ENCODE measurements at regions not wholly inside any gene's neighbourhood (a gene's known extent, or its start where the extent isn't known, plus 50 kb on each side); places are given as distances from the start of the nearest gene placed in this dataset.

- no peak for DNase-seq (ENCODE audit: low read depth)
- no peak overlapping the region for H3K4me3 ChIP-seq (ENCODE audit: low read depth, low read length)
- TF ChIP-seq CTCF (IDR thresholded peaks at IDR 0.05; ENCODE audit: insufficient read depth, low read depth, low read length, missing control alignments): no peak
These were observed 187.0 kb upstream of the S1PR3 start for GRCh38 chr9:88804254-88804596.

DNA sequence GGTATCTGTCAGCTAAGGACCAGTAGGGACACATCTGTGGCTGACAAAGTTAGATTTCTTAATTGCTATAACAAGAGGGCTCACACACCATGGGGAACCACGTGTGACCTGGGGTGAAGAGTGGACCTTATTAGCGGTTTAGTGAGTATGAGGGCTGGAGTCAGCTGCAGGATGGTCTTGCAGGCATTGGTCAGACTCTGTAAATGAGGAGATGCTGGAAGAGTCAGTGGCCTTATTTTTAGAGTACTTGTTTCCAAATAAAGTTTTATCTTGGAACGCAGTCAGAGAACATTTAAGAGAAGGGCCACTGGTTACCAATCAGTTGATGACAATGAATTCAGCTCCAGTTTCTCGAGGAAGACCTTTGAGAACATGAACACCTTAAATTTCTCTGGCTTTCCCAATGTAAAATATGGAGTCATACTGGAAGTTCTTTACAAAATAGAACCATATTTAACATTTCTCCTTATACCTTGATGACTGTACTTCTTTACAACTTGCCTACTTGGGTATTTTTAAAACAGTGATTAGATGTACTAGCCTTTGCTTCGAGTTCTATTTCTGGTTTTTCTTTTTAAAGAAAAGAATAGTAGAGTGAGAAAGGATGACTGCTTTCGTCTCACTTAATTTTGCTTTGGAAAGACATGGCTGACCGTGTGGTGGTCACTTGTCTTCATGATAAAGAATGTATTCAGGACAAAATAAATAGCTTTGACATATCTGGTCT is 185.9 kb upstream of the S1PR3 start:
- no peak overlapping the region for H3K4me3 ChIP-seq (ENCODE audit: low read depth, low read length)
- TF ChIP-seq CTCF (IDR thresholded peaks at IDR 0.05; ENCODE audit: insufficient read depth, low read depth, low read length, missing control alignments): no peak
- no peak for DNase-seq (ENCODE audit: low read depth)

DNA sequence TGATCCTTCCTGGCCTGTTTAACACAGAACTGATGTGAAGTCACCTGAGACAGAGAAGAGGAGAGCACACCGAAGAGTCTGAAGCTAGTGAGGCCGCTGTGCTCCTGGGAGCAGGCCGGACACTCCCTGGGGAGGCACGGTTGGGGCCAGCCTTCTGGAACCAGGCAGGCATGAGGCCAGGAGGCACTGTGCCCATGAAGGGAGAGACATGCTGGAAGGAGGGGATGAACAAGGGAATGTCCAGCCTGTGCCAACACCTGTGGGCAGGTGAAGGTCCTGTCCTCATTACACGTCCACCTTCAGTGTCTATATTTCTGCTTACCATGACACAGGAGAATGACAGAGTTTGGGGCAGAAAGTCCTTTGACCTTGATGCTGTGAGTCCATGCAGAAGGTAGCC is 183.8 kb upstream of the S1PR3 start:
- no peak for TF ChIP-seq CTCF (IDR thresholded peaks at IDR 0.05; ENCODE audit: insufficient read depth, low read depth, low read length, missing control alignments)
- H3K4me3 ChIP-seq (ENCODE audit: low read depth, low read length): no peak overlapping the region
- no peak for DNase-seq (ENCODE audit: low read depth)

DNA sequence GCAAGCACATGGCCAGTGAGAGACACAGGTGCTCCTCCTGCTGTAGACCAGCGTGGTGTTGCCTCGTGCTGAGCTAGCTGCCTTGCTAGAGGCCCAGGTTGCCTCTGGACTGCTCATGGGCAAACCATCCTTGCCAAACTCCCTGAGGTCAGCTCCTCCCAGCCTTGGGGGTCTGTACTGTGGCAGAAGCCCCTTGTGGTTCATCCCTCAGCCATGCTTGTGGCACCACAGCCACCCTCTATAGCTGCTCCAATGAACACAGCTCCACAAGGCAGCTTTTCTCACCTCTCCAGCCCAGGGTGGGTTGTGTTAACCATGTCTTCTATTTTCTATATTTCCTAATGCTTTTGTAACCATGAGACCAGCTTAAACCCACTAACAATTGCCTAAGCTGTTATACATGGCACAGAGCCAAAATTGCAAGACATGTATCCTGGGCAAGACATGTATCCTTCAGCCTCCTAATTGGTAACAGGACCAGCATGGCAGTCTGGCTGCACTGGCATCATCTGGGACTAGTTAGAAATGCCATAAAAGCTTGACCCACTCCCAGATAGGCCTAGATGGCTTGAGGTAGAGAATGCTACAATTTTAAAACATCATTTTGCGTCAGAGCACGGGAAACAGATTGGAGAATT is 183.1 kb upstream of the S1PR3 start:
- DNase-seq (ENCODE audit: low read depth): no peak
- no peak overlapping the region for H3K4me3 ChIP-seq (ENCODE audit: low read depth, low read length)
- TF ChIP-seq CTCF (IDR thresholded peaks at IDR 0.05; ENCODE audit: insufficient read depth, low read depth, low read length, missing control alignments): no peak

DNA sequence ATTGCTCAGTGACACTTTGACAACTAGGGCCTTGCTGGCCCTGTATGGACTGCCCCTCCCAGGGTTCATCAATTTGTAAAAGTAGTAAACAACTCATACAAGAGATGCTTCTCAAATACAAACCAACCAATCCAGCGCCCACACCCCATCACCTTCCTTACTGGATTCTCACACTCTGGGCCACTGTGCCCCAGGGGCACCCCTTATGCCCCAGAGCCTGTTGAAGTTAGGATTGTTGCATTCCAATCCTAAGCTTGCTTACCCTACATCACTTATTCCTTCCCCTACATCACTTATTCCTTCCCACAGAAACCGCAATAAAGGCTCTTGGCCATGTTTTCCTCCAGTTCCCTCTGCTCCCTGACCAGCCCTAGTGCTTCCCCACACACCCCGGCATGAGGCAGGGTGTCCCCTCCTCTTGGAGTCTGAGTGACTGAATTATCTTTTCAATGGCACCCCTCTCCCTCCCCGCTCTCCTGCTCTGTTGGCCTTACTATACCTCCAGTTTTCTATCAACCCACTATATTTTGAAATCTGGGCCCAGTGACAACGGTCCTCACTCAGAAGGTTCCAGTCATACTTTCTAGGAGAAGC is 182.4 kb upstream of the S1PR3 start:
- TF ChIP-seq CTCF (IDR thresholded peaks at IDR 0.05; ENCODE audit: insufficient read depth, low read depth, low read length, missing control alignments): no peak
- H3K4me3 ChIP-seq (ENCODE audit: low read depth, low read length): no peak overlapping the region
- no peak for DNase-seq (ENCODE audit: low read depth)

DNA sequence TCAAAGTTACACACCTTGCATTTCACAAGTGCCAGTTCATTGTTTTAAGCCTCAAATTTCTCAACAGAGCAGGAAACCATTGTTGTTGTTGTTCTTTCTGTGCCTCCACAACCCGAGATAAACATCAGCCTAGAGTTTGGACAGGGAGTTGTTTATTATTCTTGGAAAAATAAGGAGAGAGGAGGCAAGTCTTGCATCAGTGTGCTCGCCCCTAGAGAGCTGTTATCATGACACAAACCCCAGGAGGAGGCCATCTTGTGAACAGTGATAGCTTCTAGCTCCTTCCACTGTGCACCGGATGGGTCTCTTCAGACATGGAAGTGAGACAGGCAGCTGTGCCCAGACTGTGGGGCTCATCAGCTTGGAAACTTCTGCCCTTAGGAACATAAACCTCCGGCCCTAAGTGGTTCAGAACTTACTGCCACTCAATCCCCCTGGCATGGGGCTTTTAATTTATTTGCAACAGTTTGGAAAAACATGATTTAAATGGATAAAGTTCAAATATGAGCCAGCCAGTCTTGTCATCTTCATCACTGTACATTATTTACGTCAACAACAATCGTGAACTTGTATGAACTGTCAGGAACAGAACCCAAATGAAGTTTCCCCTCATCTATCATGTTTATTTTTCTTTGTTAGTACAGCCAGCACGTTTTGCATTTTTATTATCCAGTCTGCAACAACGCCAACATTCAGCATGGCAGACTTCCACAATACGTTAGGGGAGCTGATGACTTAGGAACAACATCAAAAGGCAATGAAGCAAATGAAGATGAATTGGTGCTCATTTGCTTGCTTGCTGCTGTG is 181.7 kb upstream of the S1PR3 start:
- TF ChIP-seq CTCF (IDR thresholded peaks at IDR 0.05; ENCODE audit: insufficient read depth, low read depth, low read length, missing control alignments): no peak
- DNase-seq (ENCODE audit: low read depth): no peak
- H3K4me3 ChIP-seq (ENCODE audit: low read depth, low read length): no peak overlapping the region

Measured in GM12865 (cell line).